Liver (tissue), 8 donors: ENCODE measurements at regions not wholly inside any gene's neighbourhood (a gene's known extent, or its start where the extent isn't known, plus 50 kb on each side); places are given as distances from the start of the nearest gene placed in this dataset.

Experiments
- DNase-seq: peaks from one replicate; pipeline ENCODE4 v3.0.0-alpha.2; 2017; ENCODE audit warnings: low spot score
- H3K27ac ChIP-seq, 2 donors: one replicate each; pipeline ENCODE4 v1.7.0; 2013; ENCODE audit warnings: inconsistent platforms in 2 of 2, low read length in 2 of 2, control low read depth in 1 of 2, low read depth in 1 of 2, mild to moderate bottlenecking in 1 of 2
- H3K27me3 ChIP-seq, 4 donors: one replicate each; pipeline versions ENCODE4 v1.6.1 to v1.7.0; 2013; ENCODE audit warnings: low read length in 3 of 4, inconsistent platforms in 1 of 4, mild to moderate bottlenecking in 1 of 4, moderate library complexity in 1 of 4; ENCODE audit not compliant: control insufficient read depth in 4 of 4, insufficient read depth in 4 of 4
- H3K36me3 ChIP-seq, 4 donors: one replicate each; pipeline versions ENCODE4 v1.6.1 to v1.7.0; 2013; ENCODE audit warnings: low read length in 3 of 4, mild to moderate bottlenecking in 3 of 4, low read depth in 1 of 4, moderate library complexity in 1 of 4; ENCODE audit not compliant: control insufficient read depth in 4 of 4, insufficient read depth in 3 of 4
- H3K4me1 ChIP-seq, 4 donors: one replicate each; pipeline versions ENCODE4 v1.6.1 to v1.7.0; 2013; ENCODE audit warnings: low read length in 3 of 4, mild to moderate bottlenecking in 3 of 4, moderate library complexity in 1 of 4; ENCODE audit not compliant: control insufficient read depth in 4 of 4, insufficient read depth in 4 of 4
- H3K4me3 ChIP-seq, 3 donors: one replicate each; pipeline versions ENCODE4 v1.6.1 to v1.7.0; 2013; ENCODE audit warnings: low read length in 3 of 3, control low read depth in 1 of 3, low read depth in 1 of 3, mild to moderate bottlenecking in 1 of 3
- H3K9ac ChIP-seq, 2 donors: one replicate each; pipeline ENCODE4 v1.7.0; 2013; ENCODE audit warnings: low read length in 2 of 2, mild to moderate bottlenecking in 2 of 2, moderate library complexity in 2 of 2, control low read depth in 1 of 2, low read depth in 1 of 2
- H3K9me3 ChIP-seq, 4 donors: one replicate each; pipeline versions ENCODE4 v1.6.1 to v1.7.0; 2013; ENCODE audit warnings: low read length in 3 of 4; ENCODE audit not compliant: control insufficient read depth in 4 of 4
- ATF3 ChIP-seq: IDR thresholded peaks from 2 replicates; pipeline ENCODE4 v1.6.1; 2016; ENCODE audit warnings: antibody characterized with exemption
- CTCF ChIP-seq: fragments of 150-350 bp; IDR thresholded peaks from 2 replicates; pipeline ENCODE4 v1.5.1; 2017; ENCODE audit warnings: improper control_type of control experiment, low read depth, low read length; ENCODE audit not compliant: missing input control
- EGR1 ChIP-seq, 2 donors: IDR thresholded peaks; 2 replicates each; pipeline ENCODE4 v1.6.1; 2016 to 2018; ENCODE audit warnings: antibody characterized with exemption in 2 of 2, low read depth in 2 of 2
- FOXA1 ChIP-seq: IDR thresholded peaks from 2 replicates; pipeline ENCODE4 v1.6.1; 2016; ENCODE audit warnings: antibody characterized with exemption
- FOXA2 ChIP-seq: IDR thresholded peaks from 2 replicates; pipeline ENCODE4 v1.6.1; 2016; ENCODE audit warnings: antibody characterized with exemption
- HNF4A ChIP-seq, 2 donors: conservative IDR thresholded peaks; 2 replicates each; pipeline ENCODE4 v1.6.1; 2016; ENCODE audit warnings: antibody characterized with exemption in 2 of 2, mild to moderate bottlenecking in 2 of 2
- HNF4G ChIP-seq: IDR thresholded peaks from 2 replicates; pipeline ENCODE4 v1.6.1; 2016; ENCODE audit warnings: antibody characterized with exemption
- JUND ChIP-seq, 2 donors: IDR thresholded peaks; 2 replicates each; pipeline ENCODE4 v1.6.1; 2016; ENCODE audit warnings: antibody characterized with exemption in 2 of 2
- MAX ChIP-seq: IDR thresholded peaks from 2 replicates; pipeline ENCODE4 v1.6.1; 2016; ENCODE audit warnings: antibody characterized with exemption
- NR2F2 ChIP-seq: IDR thresholded peaks from 2 replicates; pipeline ENCODE4 v1.6.1; 2016; ENCODE audit warnings: antibody characterized with exemption
- RAD21 ChIP-seq, 2 donors: IDR thresholded peaks; 2 replicates each; pipeline ENCODE4 v1.6.1; 2016; ENCODE audit warnings: antibody characterized with exemption in 2 of 2, mild to moderate bottlenecking in 2 of 2
- REST ChIP-seq: IDR thresholded peaks from 2 replicates; pipeline ENCODE4 v1.6.1; 2016; ENCODE audit warnings: antibody characterized with exemption, mild to moderate bottlenecking
- RXRA ChIP-seq, 2 donors: IDR thresholded peaks; 2 replicates each; pipeline ENCODE4 v1.6.1; 2017 to 2018; ENCODE audit warnings: antibody characterized with exemption in 2 of 2, mild to moderate bottlenecking in 1 of 2
- SP1 ChIP-seq: IDR thresholded peaks from 2 replicates; pipeline ENCODE4 v1.6.1; 2018; ENCODE audit warnings: antibody characterized with exemption, mild to moderate bottlenecking
- TAF1 ChIP-seq: conservative IDR thresholded peaks from 2 replicates; pipeline ENCODE4 v1.6.1; 2016; ENCODE audit warnings: antibody characterized with exemption, mild to moderate bottlenecking
- YY1 ChIP-seq: IDR thresholded peaks from 2 replicates; pipeline ENCODE4 v1.6.1; 2016; ENCODE audit warnings: antibody characterized with exemption, mild to moderate bottlenecking
- ZBTB33 ChIP-seq: IDR thresholded peaks from 2 replicates; pipeline ENCODE4 v1.6.1; 2016; ENCODE audit warnings: antibody characterized with exemption
- WGBS: extraction: QIAGEN DNeasy Blood & Tissue Kit; methylation state at CpG from one replicate; pipeline ENCODE4 v1.1.7; 2013; 5-methylcytosine and 5-hydroxymethylcytosine counted together
- donor health status: healthy.
- donor health status: healthy.
- donor health status: healthy.
- donor health status: healthy.
- donor health status: healthy.

- TF ChIP-seq ZBTB33 (no peak), YY1 (no peak), SP1 (no peak)
Measured at GRCh38 chr11:25449091-25449490, 882.8 kb upstream of the ANO3 start (continued).

GRCh38 chr11:25453471-25453870, 878.5 kb upstream of the ANO3 start:
- DNase-seq, result no peak
- Histone ChIP-seq H3K36me3 (no peaks in the 10 kb centered on the region), H3K27ac (no peak overlapping the region), H3K9me3 (no peaks in the 10 kb centered on the region), H3K4me3 (no peak overlapping the region), H3K4me1 (no peaks in the 10 kb centered on the region), H3K27me3 (no peaks in the 10 kb centered on the region), H3K9ac (no peak overlapping the region)
- WGBS, result 90% methylated on average over 8 of the region's 8 CpGs
- TF ChIP-seq TAF1, result no peak
- no peak for TF ChIP-seq YY1
- no peak for TF ChIP-seq HNF4G
- no peak for TF ChIP-seq MAX
- TF ChIP-seq RAD21 (IDR thresholded peaks at IDR 0.05), result no peak
- TF ChIP-seq FOXA2, result no peak
- TF ChIP-seq HNF4A (conservative IDR thresholded peaks at IDR 0.05), result no peak
- no peak for TF ChIP-seq SP1
- no peak for TF ChIP-seq EGR1 (IDR thresholded peaks at IDR 0.05; ENCODE audit: low read depth in 2 of 2)
- no peak for TF ChIP-seq ATF3
- no peak for TF ChIP-seq REST
- no peak for TF ChIP-seq ZBTB33
- no peak for TF ChIP-seq NR2F2
- no peak for TF ChIP-seq CTCF
- TF ChIP-seq JUND (IDR thresholded peaks at IDR 0.05), result no peak
- TF ChIP-seq FOXA1, result no peak
- TF ChIP-seq RXRA (IDR thresholded peaks at IDR 0.05), result no peak
